ENCODE measurements at regions not wholly inside any gene's neighbourhood (a gene's known extent, or its start where the extent isn't known, plus 50 kb on each side); places are given as distances from the start of the nearest gene placed in this dataset.
"Not testable (repeated sequence)": the region's sequence is repeated elsewhere in the genome, so short reads cannot be mapped to it uniquely, and the experiment has no call there.

- not testable (repeated sequence) for TF ChIP-seq CTCF (IDR thresholded peaks at IDR 0.05; ENCODE audit: insufficient read depth, low read depth, low read length); EZH2 (IDR thresholded peaks at IDR 0.05; ENCODE audit: insufficient read depth, low read length)
Observed at GRCh38 chrX:91639230-91639629, 139.9 kb upstream of the PCDH11X start.

Data from astrocyte (in vitro differentiated cells and primary cell).